GM13977 (cell line): ENCODE measurements at regions not wholly inside any gene's neighbourhood (a gene's known extent, or its start where the extent isn't known, plus 50 kb on each side); places are given as distances from the start of the nearest gene placed in this dataset.
"Not testable (repeated sequence)": the region's sequence is repeated elsewhere in the genome, so short reads cannot be mapped to it uniquely, and the experiment has no call there.

Experiments
- DNase-seq: peaks from one replicate; pipeline ENCODE4 v3.0.0; 2012; ENCODE audit warnings: low spot score
- CTCF ChIP-seq: IDR thresholded peaks from 2 replicates; pipeline ENCODE4 v1.5.1; 2012; ENCODE audit warnings: mild to moderate bottlenecking, control low read depth; ENCODE audit not compliant: insufficient read depth; ENCODE audit errors: extremely low read depth, missing control alignments
- in situ Hi-C: fragments of 300-500 bp; cut with MboI; formaldehyde crosslinking; loops from one replicate; pipeline ENCODE4 v1.12.0; 2022; ENCODE audit warnings: low sequenced_read_pairs, low pct_unique_long_range_greater_than_20kb, mixed read lengths, inconsistent platforms; ENCODE audit not compliant: unreplicated experiment

GRCh38 chr2:122034344-122034743, 278.9 kb downstream of the TSN start:
- TF ChIP-seq CTCF = no peak
- no peak for DNase-seq
- in situ Hi-C loops = no loop called here

GRCh38 chr2:122034777-122035176, 279.3 kb downstream of the TSN start:
- in situ Hi-C loops = no loop called here
- no peak for DNase-seq
- no peak for TF ChIP-seq CTCF

GRCh38 chr2:122038816-122039215, 283.4 kb downstream of the TSN start:
- DNase-seq, in situ Hi-C loops: not testable (repeated sequence)

- no peak for TF ChIP-seq CTCF
- DNase-seq = no peak
- in situ Hi-C loops = no loop called here
Observed at GRCh38 chr2:122041455-122041854, 286.0 kb downstream of the TSN start.

GRCh38 chr2:122051659-122052058, 296.2 kb downstream of the TSN start:
- in situ Hi-C loops = not testable (repeated sequence)

GRCh38 chr2:122055521-122055931, 300.1 kb downstream of the TSN start:
- in situ Hi-C loops = no loop called here
- no peak for DNase-seq
- TF ChIP-seq CTCF = no peak

More at GRCh38 chr2:122051659-122052058, 296.2 kb downstream of the TSN start:
- DNase-seq = not testable (repeated sequence)

GRCh38 chr2:122056853-122057252, 301.4 kb downstream of the TSN start:
- in situ Hi-C loops = no loop called here
- no peak for DNase-seq
- no peak for TF ChIP-seq CTCF

- no peak for DNase-seq
- in situ Hi-C loops = no loop called here
- TF ChIP-seq CTCF = no peak
Observed at GRCh38 chr2:122061206-122061605, 305.8 kb downstream of the TSN start.
